Astrocyte of the cerebellum (primary cell): ENCODE measurements at regions not wholly inside any gene's neighbourhood (a gene's known extent, or its start where the extent isn't known, plus 50 kb on each side); places are given as distances from the start of the nearest gene placed in this dataset.

ENCODE experiments used
- DNase-seq: peaks from one replicate; pipeline ENCODE4 v3.0.0-alpha.2; 2011; ENCODE audit warnings: low read depth
- H3K4me3 ChIP-seq: 2 replicates; pipeline ENCODE4 v1.5.1; 2011; ENCODE audit warnings: mild to moderate bottlenecking, low read depth, low read length, moderate library complexity
- CTCF ChIP-seq: IDR thresholded peaks from 2 replicates; pipeline ENCODE4 v1.5.1; 2012; ENCODE audit warnings: low read length, low read depth, moderate library complexity, mild to moderate bottlenecking; ENCODE audit errors: missing control alignments
- in situ Hi-C: cut with HindIII; loops from 2 replicates; pipeline ENCODE4 v1.10.0; 2017; ENCODE audit warnings: low sequenced_read_pairs

- no peak overlapping the region for H3K4me3 ChIP-seq
- no peak for DNase-seq
- in situ Hi-C loops = no loop called here
- TF ChIP-seq CTCF = no peak
Observed at GRCh38 chr2:21220930-21221329, 97.2 kb downstream of the TDRD15 start.

- in situ Hi-C loops = no loop called here
- no peak overlapping the region for H3K4me3 ChIP-seq
- no peak for TF ChIP-seq CTCF
- no peak for DNase-seq
Observed at GRCh38 chr2:21223618-21224017, 99.8 kb downstream of the TDRD15 start.

- no peak overlapping the region for H3K4me3 ChIP-seq
- in situ Hi-C loops = no loop called here
- DNase-seq = no peak
- TF ChIP-seq CTCF = no peak
Observed at GRCh38 chr2:21228041-21228895, 104.5 kb downstream of the TDRD15 start.

- no peak for DNase-seq
- in situ Hi-C loops = no loop called here
- no peak overlapping the region for H3K4me3 ChIP-seq
- TF ChIP-seq CTCF = no peak
Observed at GRCh38 chr2:21229302-21229701, 105.5 kb downstream of the TDRD15 start.

GRCh38 chr2:21230140-21230539, 106.4 kb downstream of the TDRD15 start:
- H3K4me3 ChIP-seq = no peak overlapping the region
- TF ChIP-seq CTCF = no peak
- in situ Hi-C loops = no loop called here
- DNase-seq = no peak

- no peak overlapping the region for H3K4me3 ChIP-seq
- in situ Hi-C loops = no loop called here
- no peak for TF ChIP-seq CTCF
- no peak for DNase-seq
Observed at GRCh38 chr2:21231985-21232384, 108.2 kb downstream of the TDRD15 start.
